UCSD-AML1 (cell line): ENCODE measurements at regions not wholly inside any gene's neighbourhood (a gene's known extent, or its start where the extent isn't known, plus 50 kb on each side); places are given as distances from the start of the nearest gene placed in this dataset.

Source experiments
- DNase-seq: peaks from one replicate; lab custom pipeline; 2025; ENCODE audit not compliant: unreplicated experiment; lab: John Stamatoyannopoulos, UW

- no peak for DNase-seq
Measured at GRCh38 chrX:45758738-45759397, 558.2 kb upstream of the DIPK2B start.

GRCh38 chrX:45758319-45758718, 557.6 kb upstream of the DIPK2B start:
- peak; percentile 64 for DNase-seq

- no peak for DNase-seq
Measured at GRCh38 chrX:45757272-45757671, 556.6 kb upstream of the DIPK2B start.

GRCh38 chrX:45756557-45756956, 555.9 kb upstream of the DIPK2B start:
- DNase-seq: no peak

- no peak for DNase-seq
Measured at GRCh38 chrX:45755703-45756102, 555.0 kb upstream of the DIPK2B start.

- no peak for DNase-seq
Measured at GRCh38 chrX:45751156-45751555, 550.5 kb upstream of the DIPK2B start.

GRCh38 chrX:45750639-45751038, 550.0 kb upstream of the DIPK2B start:
- DNase-seq: no peak

- DNase-seq: no peak
Measured at GRCh38 chrX:45749375-45749774, 548.7 kb upstream of the DIPK2B start.

GRCh38 chrX:45748369-45748774, 547.7 kb upstream of the DIPK2B start:
- DNase-seq: no peak

GRCh38 chrX:45747905-45748304, 547.2 kb upstream of the DIPK2B start:
- DNase-seq: no peak

GRCh38 chrX:45745479-45745878, 544.8 kb upstream of the DIPK2B start:
- DNase-seq: no peak

- DNase-seq: no peak
Measured at GRCh38 chrX:45743906-45744625, 543.4 kb upstream of the DIPK2B start.

GRCh38 chrX:45743081-45743533, 542.4 kb upstream of the DIPK2B start:
- DNase-seq: peak; percentile 37

- DNase-seq: no peak
Measured at GRCh38 chrX:45740291-45740690, 539.6 kb upstream of the DIPK2B start.

- no peak for DNase-seq
Measured at GRCh38 chrX:45735571-45735970, 534.9 kb upstream of the DIPK2B start.

GRCh38 chrX:45731448-45731847, 530.8 kb upstream of the DIPK2B start:
- no peak for DNase-seq

- DNase-seq: no peak
Measured at GRCh38 chrX:45727761-45728160, 527.1 kb upstream of the DIPK2B start.

- no peak for DNase-seq
Measured at GRCh38 chrX:45722471-45722870, 521.8 kb upstream of the DIPK2B start.

- DNase-seq: no peak
Measured at GRCh38 chrX:45719751-45720501, 519.2 kb upstream of the DIPK2B start.

GRCh38 chrX:45718676-45719075, 518.0 kb upstream of the DIPK2B start:
- no peak for DNase-seq

- no peak for DNase-seq
Measured at GRCh38 chrX:45716750-45717149, 516.1 kb upstream of the DIPK2B start.

- DNase-seq: no peak
Measured at GRCh38 chrX:45715748-45716147, 515.1 kb upstream of the DIPK2B start.
